ENCODE measurements at regions not wholly inside any gene's neighbourhood (a gene's known extent, or its start where the extent isn't known, plus 50 kb on each side); places are given as distances from the start of the nearest gene placed in this dataset.

DNA sequence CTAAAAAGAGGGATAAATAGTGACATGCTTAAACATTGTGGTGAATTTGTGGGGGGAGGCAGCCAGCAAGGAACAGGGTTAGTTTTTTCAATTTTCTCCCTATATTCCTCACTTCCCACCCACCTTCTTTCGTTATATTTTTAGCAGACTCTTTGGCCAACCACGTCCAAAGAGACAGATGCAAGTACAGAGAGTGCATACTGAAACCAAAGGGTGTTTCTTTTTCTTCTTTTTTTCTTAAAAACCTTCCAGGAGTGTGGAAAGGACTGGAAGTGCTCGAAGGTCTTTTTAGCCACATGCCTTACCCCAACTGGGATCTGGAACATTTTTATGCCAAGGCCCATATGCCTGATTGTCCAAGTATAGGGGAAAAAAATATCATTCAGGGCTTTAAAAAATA is 59.0 kb downstream of the TNP1 start:
- TF ChIP-seq, protein P1, sequence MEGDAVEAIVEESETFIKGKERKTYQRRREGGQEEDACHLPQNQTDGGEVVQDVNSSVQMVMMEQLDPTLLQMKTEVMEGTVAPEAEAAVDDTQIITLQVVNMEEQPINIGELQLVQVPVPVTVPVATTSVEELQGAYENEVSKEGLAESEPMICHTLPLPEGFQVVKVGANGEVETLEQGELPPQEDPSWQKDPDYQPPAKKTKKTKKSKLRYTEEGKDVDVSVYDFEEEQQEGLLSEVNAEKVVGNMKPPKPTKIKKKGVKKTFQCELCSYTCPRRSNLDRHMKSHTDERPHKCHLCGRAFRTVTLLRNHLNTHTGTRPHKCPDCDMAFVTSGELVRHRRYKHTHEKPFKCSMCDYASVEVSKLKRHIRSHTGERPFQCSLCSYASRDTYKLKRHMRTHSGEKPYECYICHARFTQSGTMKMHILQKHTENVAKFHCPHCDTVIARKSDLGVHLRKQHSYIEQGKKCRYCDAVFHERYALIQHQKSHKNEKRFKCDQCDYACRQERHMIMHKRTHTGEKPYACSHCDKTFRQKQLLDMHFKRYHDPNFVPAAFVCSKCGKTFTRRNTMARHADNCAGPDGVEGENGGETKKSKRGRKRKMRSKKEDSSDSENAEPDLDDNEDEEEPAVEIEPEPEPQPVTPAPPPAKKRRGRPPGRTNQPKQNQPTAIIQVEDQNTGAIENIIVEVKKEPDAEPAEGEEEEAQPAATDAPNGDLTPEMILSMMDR (IDR thresholded peaks at IDR 0.05; ENCODE audit: insufficient read depth, low read length, poor library complexity, severe bottlenecking), result no peak
- Histone ChIP-seq H3K36me3 (ENCODE audit: control insufficient read depth, insufficient read depth, low read length) (no peaks in the 10 kb centered on the region), H3K4me3 (replicated peaks; ENCODE audit: low read depth, low read length) (no peak overlapping the region), H3K27me3 (replicated peaks; ENCODE audit: control insufficient read depth, insufficient read depth, low read length) (peaks cover 1% of the 10 kb centered on the region)
- no peak for DNase-seq (ENCODE audit: extremely low read depth, insufficient read length)

DNA sequence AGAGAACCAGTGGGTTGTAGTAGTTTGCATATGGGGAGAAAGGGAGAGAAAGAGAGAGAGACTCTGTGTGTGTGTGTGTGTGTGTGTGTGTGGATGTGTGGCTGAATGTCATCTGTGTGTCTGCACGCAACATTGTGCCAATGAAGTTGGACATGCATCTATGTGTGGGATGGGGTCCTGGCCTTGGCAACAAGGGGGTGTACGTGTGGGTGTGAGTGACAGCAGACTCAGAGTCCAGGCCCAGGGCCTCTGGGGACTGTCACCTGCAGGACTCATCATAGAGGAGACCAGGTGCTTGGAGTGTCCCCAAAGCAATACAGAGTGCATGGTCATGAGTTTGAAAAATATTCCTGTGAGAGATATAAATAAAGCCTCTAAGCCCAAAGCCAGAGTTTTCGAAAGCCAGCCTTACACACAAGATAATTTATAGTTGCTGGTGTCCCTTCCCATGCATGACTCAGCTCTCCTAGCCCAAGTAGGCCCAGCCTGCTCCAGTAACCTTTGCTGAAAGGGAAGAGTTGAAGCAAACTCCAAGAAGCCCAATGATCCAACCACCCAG is 59.9 kb downstream of the TNP1 start:
- DNase-seq (ENCODE audit: extremely low read depth, insufficient read length), result no peak
- TF ChIP-seq, protein P1 (IDR thresholded peaks at IDR 0.05; ENCODE audit: insufficient read depth, low read length, poor library complexity, severe bottlenecking), result no peak
- peaks cover 1% of the 10 kb centered on the region for H3K27me3 ChIP-seq (replicated peaks; ENCODE audit: control insufficient read depth, insufficient read depth, low read length)
- no peak overlapping the region for H3K4me3 ChIP-seq (replicated peaks; ENCODE audit: low read depth, low read length)
- no peaks in the 10 kb centered on the region for H3K36me3 ChIP-seq (ENCODE audit: control insufficient read depth, insufficient read depth, low read length)

DNA sequence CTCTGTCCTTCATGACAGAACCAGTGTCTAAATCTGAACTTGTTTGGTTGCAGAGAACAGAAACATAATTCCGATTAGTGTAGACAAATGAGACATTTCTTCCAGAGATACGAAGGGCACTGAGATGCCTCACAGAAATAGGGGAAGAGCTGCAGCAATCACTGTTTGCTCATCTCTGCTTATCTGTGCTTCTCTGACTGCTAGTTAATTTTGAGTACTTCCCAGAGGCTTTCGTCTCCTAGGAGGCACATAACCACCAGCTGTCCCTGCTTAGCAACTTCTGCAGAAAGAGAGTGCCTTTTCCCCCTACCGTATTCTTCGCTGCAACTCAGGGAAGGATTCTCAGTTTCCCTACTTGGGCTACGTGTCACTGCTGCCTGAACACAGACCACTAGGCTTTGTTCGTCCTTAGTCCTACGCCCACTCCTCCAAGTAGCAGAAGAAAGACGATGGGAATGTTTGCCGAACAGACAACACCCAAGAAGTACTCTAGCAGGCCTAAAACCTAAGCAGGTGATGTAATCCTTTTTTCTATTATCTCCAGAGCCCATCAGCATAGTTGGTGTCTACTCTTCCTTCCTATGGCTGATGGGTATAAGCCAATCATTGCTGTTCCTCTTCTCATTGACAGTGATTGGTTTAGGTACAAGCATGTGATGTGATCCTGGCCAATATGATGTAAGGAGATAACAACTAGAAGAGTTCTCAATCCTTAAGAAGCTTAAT is 63.6 kb downstream of the TNP1 start:
- H3K4me3 ChIP-seq (replicated peaks; ENCODE audit: low read depth, low read length), result no peak overlapping the region
- no peak for DNase-seq (ENCODE audit: extremely low read depth, insufficient read length)
- H3K36me3 ChIP-seq (ENCODE audit: control insufficient read depth, insufficient read depth, low read length), result no peaks in the 10 kb centered on the region
- H3K27me3 ChIP-seq (replicated peaks; ENCODE audit: control insufficient read depth, insufficient read depth, low read length), result peaks cover 1% of the 10 kb centered on the region
- TF ChIP-seq, protein P1 (IDR thresholded peaks at IDR 0.05; ENCODE audit: insufficient read depth, low read length, poor library complexity, severe bottlenecking), result no peak

DNA sequence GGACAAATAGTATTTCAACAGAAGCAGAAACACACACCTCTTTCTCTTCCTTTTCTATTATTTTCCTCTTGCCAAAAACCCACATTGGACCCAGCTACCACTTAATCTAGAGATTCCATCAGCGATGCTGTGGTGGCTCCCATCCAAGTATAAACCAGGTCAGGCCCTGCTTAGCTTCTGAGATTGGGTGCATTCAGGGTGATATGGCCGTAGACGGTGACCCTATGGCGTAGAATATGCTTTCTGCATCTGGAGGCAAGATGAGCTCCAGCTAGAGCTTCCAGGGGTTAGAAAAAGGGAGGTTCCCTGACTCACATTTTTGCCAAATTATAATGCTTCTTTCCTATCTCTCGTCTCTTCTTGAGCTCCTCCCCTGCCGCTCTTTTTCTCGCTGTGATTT is 66.5 kb downstream of the TNP1 start:
- TF ChIP-seq, protein P1 (IDR thresholded peaks at IDR 0.05; ENCODE audit: insufficient read depth, low read length, poor library complexity, severe bottlenecking), result no peak

DNA sequence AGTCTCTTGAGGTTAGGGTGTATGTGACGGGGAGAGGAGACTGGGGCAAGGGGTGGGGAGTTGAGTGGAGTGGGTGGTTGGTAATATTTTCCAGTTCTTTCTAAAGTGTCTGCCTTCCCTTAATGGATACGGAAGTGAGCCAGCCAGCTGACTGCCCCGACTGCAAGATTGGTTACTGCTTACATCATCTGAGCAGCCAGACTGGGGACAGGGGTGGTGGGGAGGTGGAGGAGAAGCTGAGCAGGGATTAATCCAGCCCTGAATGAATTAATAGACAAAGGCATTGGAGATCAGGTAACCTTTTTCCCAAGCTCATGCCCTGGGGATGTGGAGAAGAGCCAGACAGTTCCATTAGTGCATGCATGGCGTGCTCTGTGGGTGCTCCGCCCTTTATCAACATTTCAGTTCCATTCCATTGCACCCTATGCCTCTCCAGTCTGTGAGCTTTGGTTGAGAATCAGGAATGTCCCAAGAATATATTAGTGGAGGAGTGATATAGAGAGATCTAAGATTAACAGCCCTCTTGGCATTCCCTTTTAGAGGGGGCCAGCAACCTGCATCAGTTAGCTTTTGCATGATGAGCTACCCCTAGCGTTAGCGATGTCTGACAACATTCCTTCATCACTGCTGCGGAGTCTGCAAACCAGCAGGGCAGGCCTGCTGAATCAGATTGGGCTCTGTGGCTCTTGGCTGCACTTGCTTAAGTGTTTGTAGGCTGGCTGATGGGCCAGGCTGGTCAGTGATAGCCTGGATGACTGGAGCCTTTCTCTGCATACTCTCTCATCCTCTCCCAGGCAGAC is 67.4 kb downstream of the TNP1 start:
- DNase-seq (ENCODE audit: extremely low read depth, insufficient read length), result no peak
- peaks cover 1% of the 10 kb centered on the region; the same call in 1 of the 2 replicates for H3K27me3 ChIP-seq (replicated peaks; ENCODE audit: control insufficient read depth, insufficient read depth, low read length)
- no peak overlapping the region for H3K4me3 ChIP-seq (replicated peaks; ENCODE audit: low read depth, low read length)
- TF ChIP-seq, protein P1 (IDR thresholded peaks at IDR 0.05; ENCODE audit: insufficient read depth, low read length, poor library complexity, severe bottlenecking), result no peak
- no peaks in the 10 kb centered on the region for H3K36me3 ChIP-seq (ENCODE audit: control insufficient read depth, insufficient read depth, low read length)

More for the DNA sequence above, 66.5 kb downstream of the TNP1 start:
- DNase-seq (ENCODE audit: extremely low read depth, insufficient read length), result no peak
- Histone ChIP-seq H3K27me3 (replicated peaks; ENCODE audit: control insufficient read depth, insufficient read depth, low read length) (peaks cover 1% of the 10 kb centered on the region; the same call in 1 of the 2 replicates), H3K36me3 (ENCODE audit: control insufficient read depth, insufficient read depth, low read length) (no peaks in the 10 kb centered on the region), H3K4me3 (replicated peaks; ENCODE audit: low read depth, low read length) (no peak overlapping the region)
